Muscle of leg (tissue), 3 donors: ENCODE measurements at regions not wholly inside any gene's neighbourhood (a gene's known extent, or its start where the extent isn't known, plus 50 kb on each side); places are given as distances from the start of the nearest gene placed in this dataset.

Source experiments
- DNase-seq: peaks from one replicate; pipeline ENCODE4 v3.0.0; 2013
- H3K27ac ChIP-seq: one replicate; pipeline ENCODE4 v1.5.1; 2013; ENCODE audit warnings: mild to moderate bottlenecking, low read length, control low read depth
- H3K27me3 ChIP-seq: one replicate; pipeline ENCODE4 v1.6.1; 2013; ENCODE audit warnings: low read length; ENCODE audit not compliant: control insufficient read depth, insufficient read depth
- H3K36me3 ChIP-seq: one replicate; pipeline ENCODE4 v1.6.1; 2013; ENCODE audit warnings: low read length; ENCODE audit not compliant: control insufficient read depth, insufficient read depth
- H3K4me1 ChIP-seq: one replicate; pipeline ENCODE4 v1.6.1; 2013; ENCODE audit warnings: low read length; ENCODE audit not compliant: control insufficient read depth, insufficient read depth
- H3K4me3 ChIP-seq: one replicate; pipeline ENCODE4 v1.5.1; 2013; ENCODE audit warnings: low read length, control low read depth
- H3K9me3 ChIP-seq: replicated peaks from 2 replicates; pipeline ENCODE4 v1.6.1; 2013; ENCODE audit warnings: low read depth, low read length; ENCODE audit not compliant: control insufficient read depth
- WGBS: methylation state at CpG from one replicate; pipeline ENCODE4 v1.1.5; 2013; ENCODE audit warnings: missing lambda C conversion rate; ENCODE audit not compliant: insufficient coverage; 5-methylcytosine and 5-hydroxymethylcytosine counted together

- Histone ChIP-seq H3K27me3 (no peaks in the 10 kb centered on the region), H3K4me3 (no peak overlapping the region), H3K9me3 (peaks cover 5% of the 10 kb centered on the region), H3K36me3 (no peaks in the 10 kb centered on the region), H3K27ac (no peak overlapping the region), H3K4me1 (no peaks in the 10 kb centered on the region)
- WGBS: 100% methylated on average over 1 of the region's 2 CpGs
- peak; percentile 16 for DNase-seq
Measured at GRCh38 chr3:161890147-161890625, 393.6 kb downstream of the OTOL1 start.

- no peaks in the 10 kb centered on the region for H3K4me1 ChIP-seq
- no peak overlapping the region for H3K4me3 ChIP-seq
- H3K36me3 ChIP-seq: no peaks in the 10 kb centered on the region
- H3K27me3 ChIP-seq: no peaks in the 10 kb centered on the region
- peaks cover 5% of the 10 kb centered on the region for H3K9me3 ChIP-seq
- WGBS: no CpG with 5 or more reads among the region's 1 CpG
- peak; percentile 47 for DNase-seq
- no peak overlapping the region for H3K27ac ChIP-seq
Measured at GRCh38 chr3:161893972-161894371, 397.4 kb downstream of the OTOL1 start.

- H3K4me1 ChIP-seq: no peaks in the 10 kb centered on the region
- peak; percentile 88 for DNase-seq
Measured at GRCh38 chr3:161894657-161895056, 398.0 kb downstream of the OTOL1 start.

GRCh38 chr3:161905520-161906132, 409.0 kb downstream of the OTOL1 start:
- no peak overlapping the region for H3K27ac ChIP-seq
- H3K36me3 ChIP-seq: no peaks in the 10 kb centered on the region
- H3K27me3 ChIP-seq: no peaks in the 10 kb centered on the region
- no CpG with 5 or more reads among the region's 4 CpGs for WGBS
- H3K4me3 ChIP-seq: no peak overlapping the region
- no peaks in the 10 kb centered on the region for H3K4me1 ChIP-seq
- H3K9me3 ChIP-seq: no peaks in the 10 kb centered on the region
- DNase-seq: no peak

More at GRCh38 chr3:161894657-161895056, 398.0 kb downstream of the OTOL1 start:
- H3K4me3 ChIP-seq: no peak overlapping the region
- no peaks in the 10 kb centered on the region for H3K27me3 ChIP-seq
- no peak overlapping the region for H3K27ac ChIP-seq
- peaks cover 5% of the 10 kb centered on the region for H3K9me3 ChIP-seq
- H3K36me3 ChIP-seq: no peaks in the 10 kb centered on the region

- DNase-seq: peak; percentile 17
- Histone ChIP-seq H3K27me3 (no peaks in the 10 kb centered on the region), H3K9me3 (no peaks in the 10 kb centered on the region), H3K4me3 (no peak overlapping the region), H3K4me1 (peaks cover 5% of the 10 kb centered on the region), H3K36me3 (no peaks in the 10 kb centered on the region), H3K27ac (no peak overlapping the region)
Measured at GRCh38 chr3:161913786-161914389, 417.3 kb downstream of the OTOL1 start.

- Histone ChIP-seq H3K4me3 (no peak overlapping the region), H3K27me3 (no peaks in the 10 kb centered on the region), H3K4me1 (peaks cover 5% of the 10 kb centered on the region), H3K9me3 (no peaks in the 10 kb centered on the region), H3K27ac (peak overlapping the region; percentile 8), H3K36me3 (no peaks in the 10 kb centered on the region)
- WGBS: no CpG with 5 or more reads among the region's 8 CpGs
- DNase-seq: peak; percentile 90
Measured at GRCh38 chr3:161914703-161915417, 418.3 kb downstream of the OTOL1 start.

- no peak for DNase-seq
- WGBS: 31% methylated on average over 3 of the region's 4 CpGs
- H3K27ac ChIP-seq: peak overlapping the region; percentile 8
Measured at GRCh38 chr3:161915418-161915750, 418.8 kb downstream of the OTOL1 start.

GRCh38 chr3:161920196-161920595, 423.6 kb downstream of the OTOL1 start:
- WGBS: no CpG with 5 or more reads among the region's 2 CpGs
- no peaks in the 10 kb centered on the region for H3K36me3 ChIP-seq
- no peaks in the 10 kb centered on the region for H3K27me3 ChIP-seq
- no peak overlapping the region for H3K4me3 ChIP-seq
- no peaks in the 10 kb centered on the region for H3K9me3 ChIP-seq
- H3K4me1 ChIP-seq: peaks cover 2% of the 10 kb centered on the region
- no peak overlapping the region for H3K27ac ChIP-seq
- DNase-seq: no peak

More at GRCh38 chr3:161915418-161915750, 418.8 kb downstream of the OTOL1 start:
- Histone ChIP-seq H3K9me3 (no peaks in the 10 kb centered on the region), H3K4me3 (no peak overlapping the region), H3K36me3 (no peaks in the 10 kb centered on the region), H3K27me3 (no peaks in the 10 kb centered on the region), H3K4me1 (peaks cover 5% of the 10 kb centered on the region)

GRCh38 chr3:161925749-161926360, 429.2 kb downstream of the OTOL1 start:
- DNase-seq: no peak

GRCh38 chr3:161927131-161927530, 430.5 kb downstream of the OTOL1 start:
- no CpG with 5 or more reads among the region's 1 CpG for WGBS
- DNase-seq: no peak
- no peaks in the 10 kb centered on the region for H3K9me3 ChIP-seq
- H3K4me3 ChIP-seq: no peak overlapping the region
- H3K27ac ChIP-seq: no peak overlapping the region
- H3K4me1 ChIP-seq: no peaks in the 10 kb centered on the region
- no peaks in the 10 kb centered on the region for H3K27me3 ChIP-seq
- H3K36me3 ChIP-seq: no peaks in the 10 kb centered on the region

More at GRCh38 chr3:161925749-161926360, 429.2 kb downstream of the OTOL1 start:
- Histone ChIP-seq H3K4me3 (no peak overlapping the region), H3K27me3 (no peaks in the 10 kb centered on the region), H3K9me3 (no peaks in the 10 kb centered on the region), H3K36me3 (no peaks in the 10 kb centered on the region), H3K4me1 (no peaks in the 10 kb centered on the region), H3K27ac (no peak overlapping the region)
- WGBS: no CpG with 5 or more reads among the region's 2 CpGs
